ENCODE measurements at regions not wholly inside any gene's neighbourhood (a gene's known extent, or its start where the extent isn't known, plus 50 kb on each side); places are given as distances from the start of the nearest gene placed in this dataset.

GRCh38 chrX:95218976-95219375 lies 1465.7 kb upstream of the DIAPH2 start:
- Mint-ChIP-seq H3K4me1 (ENCODE audit: unreplicated experiment) (no peaks in the 10 kb centered on the region), H3K27ac (no peak overlapping the region), H3K9me3 (no peaks in the 10 kb centered on the region), H3K4me3 (no peak overlapping the region), H3K27me3 (no peaks in the 10 kb centered on the region), H3K36me3 (no peaks in the 10 kb centered on the region)
- no peak for TF ChIP-seq CTCF (conservative IDR thresholded peaks at IDR 0.05)
- DNase-seq (ENCODE audit: extremely low spot score, unreplicated experiment), result no peak

DNA sequence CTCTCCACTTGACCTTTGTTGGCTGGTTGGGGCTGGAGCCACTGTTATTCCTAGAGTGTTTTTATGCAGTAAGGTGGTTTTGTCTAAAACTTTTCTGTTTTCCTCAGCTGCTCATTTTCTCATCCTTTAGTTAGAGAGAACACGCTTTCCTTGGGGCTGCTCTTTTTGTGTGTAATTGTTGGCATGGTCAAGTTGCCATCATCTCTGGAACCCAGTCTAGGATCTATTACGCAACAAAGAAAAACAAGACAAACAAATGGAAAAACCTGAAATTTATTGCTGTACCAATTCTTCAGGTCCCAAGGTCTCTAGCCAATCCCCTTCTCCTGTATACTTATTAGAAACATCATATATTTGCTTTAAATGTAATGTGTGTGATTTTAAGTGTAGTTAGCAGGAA lies 1436.3 kb upstream of the DIAPH2 start:
- no peak for TF ChIP-seq CTCF (conservative IDR thresholded peaks at IDR 0.05)
- Mint-ChIP-seq H3K36me3 (no peaks in the 10 kb centered on the region), H3K4me1 (ENCODE audit: unreplicated experiment) (no peaks in the 10 kb centered on the region), H3K27ac (no peak overlapping the region), H3K4me3 (no peak overlapping the region), H3K27me3 (no peaks in the 10 kb centered on the region), H3K9me3 (no peaks in the 10 kb centered on the region)
- no peak for DNase-seq (ENCODE audit: extremely low spot score, unreplicated experiment)

DNA sequence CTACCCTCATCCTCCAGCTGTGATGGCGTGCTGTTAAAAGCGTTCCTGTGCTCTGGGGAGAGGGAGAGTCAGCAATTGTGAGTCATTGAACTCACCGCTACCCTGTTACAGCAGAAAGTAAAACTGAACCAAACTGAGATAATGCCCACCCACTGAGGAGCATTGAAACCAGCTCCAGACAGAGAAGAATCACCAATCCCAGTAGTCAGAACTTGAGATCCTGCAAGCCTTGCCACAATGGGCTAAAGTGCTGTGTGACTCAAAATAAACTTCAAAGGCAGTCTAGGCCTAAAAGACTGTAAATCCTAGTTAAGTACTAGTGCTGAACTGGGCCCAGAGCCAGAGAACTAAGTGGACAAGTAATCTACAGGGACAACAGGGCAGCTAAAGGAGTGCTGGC lies 1394.2 kb upstream of the DIAPH2 start:
- Mint-ChIP-seq H3K4me1 (ENCODE audit: unreplicated experiment) (peaks cover 4% of the 10 kb centered on the region), H3K9me3 (no peaks in the 10 kb centered on the region), H3K27me3 (no peaks in the 10 kb centered on the region), H3K27ac (no peak overlapping the region), H3K4me3 (no peak overlapping the region), H3K36me3 (no peaks in the 10 kb centered on the region)
- DNase-seq (ENCODE audit: extremely low spot score, unreplicated experiment), result no peak
- TF ChIP-seq CTCF (conservative IDR thresholded peaks at IDR 0.05), result no peak

- TF ChIP-seq CTCF (conservative IDR thresholded peaks at IDR 0.05), result no peak
- Mint-ChIP-seq H3K27me3 (no peaks in the 10 kb centered on the region), H3K27ac (no peak overlapping the region), H3K36me3 (no peaks in the 10 kb centered on the region), H3K9me3 (no peaks in the 10 kb centered on the region), H3K4me3 (no peak overlapping the region), H3K4me1 (ENCODE audit: unreplicated experiment) (peaks cover 4% of the 10 kb centered on the region)
- DNase-seq (ENCODE audit: extremely low spot score, unreplicated experiment), result no peak
Observed at GRCh38 chrX:95291561-95291960, 1393.1 kb upstream of the DIAPH2 start.

DNA sequence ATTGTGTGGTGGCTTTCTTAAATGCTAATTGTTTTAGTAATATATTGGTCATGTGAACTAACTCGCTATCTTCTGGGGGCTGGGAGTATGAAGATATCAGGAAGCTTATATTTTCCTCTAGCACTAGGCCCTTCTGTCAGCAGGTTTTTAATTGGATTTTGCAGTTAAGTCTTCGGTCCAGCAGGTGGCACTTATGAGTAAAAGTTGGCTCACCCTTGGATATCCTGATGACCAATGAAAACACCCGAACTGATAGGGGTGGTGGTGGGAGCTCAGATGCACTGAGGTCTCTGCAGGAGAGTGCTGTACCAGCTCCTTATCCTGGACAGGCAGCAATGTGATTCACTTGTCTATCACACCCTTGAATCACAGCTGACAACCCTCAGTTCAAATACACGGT lies 1365.8 kb upstream of the DIAPH2 start:
- no peak overlapping the region for H3K27ac Mint-ChIP-seq
- H3K4me1 Mint-ChIP-seq (ENCODE audit: unreplicated experiment), result no peaks in the 10 kb centered on the region
- H3K36me3 Mint-ChIP-seq, result no peaks in the 10 kb centered on the region
- peak; percentile 67 for TF ChIP-seq CTCF (conservative IDR thresholded peaks at IDR 0.05)
- no peaks in the 10 kb centered on the region for H3K27me3 Mint-ChIP-seq
- no peak for DNase-seq (ENCODE audit: extremely low spot score, unreplicated experiment)
- H3K9me3 Mint-ChIP-seq, result no peaks in the 10 kb centered on the region
- no peak overlapping the region for H3K4me3 Mint-ChIP-seq

- Mint-ChIP-seq H3K27ac (no peak overlapping the region), H3K36me3 (no peaks in the 10 kb centered on the region), H3K9me3 (no peaks in the 10 kb centered on the region), H3K27me3 (no peaks in the 10 kb centered on the region), H3K4me1 (ENCODE audit: unreplicated experiment) (no peaks in the 10 kb centered on the region), H3K4me3 (no peak overlapping the region)
- TF ChIP-seq CTCF (conservative IDR thresholded peaks at IDR 0.05), result no peak
- no peak for DNase-seq (ENCODE audit: extremely low spot score, unreplicated experiment)
Observed at GRCh38 chrX:95325185-95325584, 1359.5 kb upstream of the DIAPH2 start.
